ENCODE measurements at regions not wholly inside any gene's neighbourhood (a gene's known extent, or its start where the extent isn't known, plus 50 kb on each side); places are given as distances from the start of the nearest gene placed in this dataset.

DNA sequence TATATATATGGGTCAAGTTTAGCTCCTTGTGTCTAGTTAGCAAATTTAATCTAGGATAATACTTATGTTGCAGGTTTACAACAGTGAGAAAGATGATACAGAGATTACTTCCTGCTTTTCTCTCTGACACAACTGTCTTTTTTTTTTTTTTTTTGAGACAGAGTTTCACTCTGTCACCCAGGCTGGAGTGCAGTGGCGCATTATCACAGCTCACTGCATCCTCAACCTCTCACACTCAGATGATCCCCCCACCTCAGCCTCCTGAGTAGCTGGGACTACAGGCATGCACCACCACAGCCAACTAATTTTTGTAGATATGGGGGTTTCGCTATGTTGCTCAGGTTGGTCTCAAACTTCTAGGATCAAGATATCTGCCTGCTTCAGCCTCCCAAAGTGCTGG is 706.9 kb upstream of the SOX9 start:
- H3K36me3 ChIP-seq (ENCODE audit: insufficient read depth, low read length), result no peaks in the 10 kb centered on the region
- H3K4me2 ChIP-seq (ENCODE audit: low read depth, low read length, poor library complexity, severe bottlenecking), result no peak overlapping the region
- H4K20me1 ChIP-seq (ENCODE audit: insufficient read depth, low read length, poor library complexity, severe bottlenecking), result no peaks in the 10 kb centered on the region
- no peak overlapping the region for H2AFZ ChIP-seq (ENCODE audit: low read length)
- TF ChIP-seq, protein P1, sequence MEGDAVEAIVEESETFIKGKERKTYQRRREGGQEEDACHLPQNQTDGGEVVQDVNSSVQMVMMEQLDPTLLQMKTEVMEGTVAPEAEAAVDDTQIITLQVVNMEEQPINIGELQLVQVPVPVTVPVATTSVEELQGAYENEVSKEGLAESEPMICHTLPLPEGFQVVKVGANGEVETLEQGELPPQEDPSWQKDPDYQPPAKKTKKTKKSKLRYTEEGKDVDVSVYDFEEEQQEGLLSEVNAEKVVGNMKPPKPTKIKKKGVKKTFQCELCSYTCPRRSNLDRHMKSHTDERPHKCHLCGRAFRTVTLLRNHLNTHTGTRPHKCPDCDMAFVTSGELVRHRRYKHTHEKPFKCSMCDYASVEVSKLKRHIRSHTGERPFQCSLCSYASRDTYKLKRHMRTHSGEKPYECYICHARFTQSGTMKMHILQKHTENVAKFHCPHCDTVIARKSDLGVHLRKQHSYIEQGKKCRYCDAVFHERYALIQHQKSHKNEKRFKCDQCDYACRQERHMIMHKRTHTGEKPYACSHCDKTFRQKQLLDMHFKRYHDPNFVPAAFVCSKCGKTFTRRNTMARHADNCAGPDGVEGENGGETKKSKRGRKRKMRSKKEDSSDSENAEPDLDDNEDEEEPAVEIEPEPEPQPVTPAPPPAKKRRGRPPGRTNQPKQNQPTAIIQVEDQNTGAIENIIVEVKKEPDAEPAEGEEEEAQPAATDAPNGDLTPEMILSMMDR (conservative IDR thresholded peaks at IDR 0.05; ENCODE audit: low read length), result no peak
- no peak for TF ChIP-seq EZH2phosphoT487 (IDR thresholded peaks at IDR 0.05; ENCODE audit: borderline replicate concordance)
- no peaks in the 10 kb centered on the region for H3F3A ChIP-seq (ENCODE audit: low read depth)
- H3K4me1 ChIP-seq (ENCODE audit: insufficient read depth, low read length, poor library complexity, severe bottlenecking), result no peaks in the 10 kb centered on the region
- H3K4me3 ChIP-seq (ENCODE audit: low read length, poor library complexity, severe bottlenecking), result no peak overlapping the region
- no peaks in the 10 kb centered on the region for H3K79me2 ChIP-seq (ENCODE audit: insufficient read depth, low read length)
- H3K27me3 ChIP-seq (ENCODE audit: insufficient read depth, low read length, poor library complexity, severe bottlenecking), result no peaks in the 10 kb centered on the region
- H3K9me3 ChIP-seq (ENCODE audit: insufficient read depth, low read depth, low read length), result no peaks in the 10 kb centered on the region
- H3K9me2 ChIP-seq (replicated peaks; ENCODE audit: low read depth, low read length), result no peaks in the 10 kb centered on the region
- no peak overlapping the region for H3K9ac ChIP-seq (ENCODE audit: low read depth, low read length, poor library complexity, severe bottlenecking)

DNA sequence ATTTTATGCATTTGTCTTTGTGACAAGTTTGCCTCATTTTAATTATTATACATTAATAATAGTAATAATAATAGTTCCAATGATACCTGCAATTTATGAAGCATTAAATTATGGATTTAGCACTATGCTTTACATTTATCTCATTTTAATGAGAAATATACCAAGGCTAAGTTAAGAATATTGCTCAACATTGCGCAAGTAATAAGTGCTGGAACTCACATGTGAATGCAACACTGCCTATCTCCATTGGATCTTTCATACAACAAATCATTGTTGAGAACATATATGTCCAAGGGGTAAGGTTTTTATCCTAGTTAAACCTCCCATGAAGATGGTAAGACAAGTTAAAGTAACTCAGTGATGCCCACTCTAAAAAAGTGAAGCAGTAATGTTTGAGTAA is 703.7 kb upstream of the SOX9 start:
- Histone ChIP-seq H4K20me1 (ENCODE audit: insufficient read depth, low read length, poor library complexity, severe bottlenecking) (no peaks in the 10 kb centered on the region), H3K36me3 (ENCODE audit: insufficient read depth, low read length) (no peaks in the 10 kb centered on the region), H3K9me3 (ENCODE audit: insufficient read depth, low read depth, low read length) (no peaks in the 10 kb centered on the region), H3K4me1 (ENCODE audit: insufficient read depth, low read length, poor library complexity, severe bottlenecking) (no peaks in the 10 kb centered on the region), H3K4me3 (ENCODE audit: low read length, poor library complexity, severe bottlenecking) (no peak overlapping the region), H3F3A (ENCODE audit: low read depth) (no peaks in the 10 kb centered on the region), H3K9ac (ENCODE audit: low read depth, low read length, poor library complexity, severe bottlenecking) (no peak overlapping the region), H3K9me2 (replicated peaks; ENCODE audit: low read depth, low read length) (no peaks in the 10 kb centered on the region), H3K79me2 (ENCODE audit: insufficient read depth, low read length) (no peaks in the 10 kb centered on the region), H3K27me3 (ENCODE audit: insufficient read depth, low read length, poor library complexity, severe bottlenecking) (no peaks in the 10 kb centered on the region), H3K4me2 (ENCODE audit: low read depth, low read length, poor library complexity, severe bottlenecking) (no peak overlapping the region), H2AFZ (ENCODE audit: low read length) (no peak overlapping the region)
- TF ChIP-seq EZH2phosphoT487 (IDR thresholded peaks at IDR 0.05; ENCODE audit: borderline replicate concordance), result no peak
- TF ChIP-seq, protein P1 (conservative IDR thresholded peaks at IDR 0.05; ENCODE audit: low read length), result no peak

DNA sequence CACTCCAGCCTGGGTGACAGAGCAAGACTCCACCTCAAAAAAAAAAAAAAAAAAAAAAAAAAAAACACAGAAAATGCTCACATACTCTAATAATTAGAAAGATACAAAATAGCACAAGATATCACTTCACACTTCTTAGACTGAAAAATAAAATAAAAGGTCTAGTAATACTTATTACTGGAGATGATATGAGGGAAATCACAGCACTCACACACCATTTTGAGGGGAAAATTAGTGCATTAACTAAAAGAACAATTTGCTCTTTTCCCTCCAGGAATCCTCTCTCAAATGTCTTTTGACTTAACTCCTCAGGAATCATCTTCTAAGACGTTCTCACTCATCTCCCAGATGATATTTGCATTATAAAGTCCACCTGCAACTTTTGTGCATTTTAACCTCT is 697.9 kb upstream of the SOX9 start:
- TF ChIP-seq, protein P1 (conservative IDR thresholded peaks at IDR 0.05; ENCODE audit: low read length), result no peak
- TF ChIP-seq EZH2phosphoT487 (IDR thresholded peaks at IDR 0.05; ENCODE audit: borderline replicate concordance), result no peak
- H3K79me2 ChIP-seq (ENCODE audit: insufficient read depth, low read length), result no peaks in the 10 kb centered on the region

More for the DNA sequence above, 697.9 kb upstream of the SOX9 start:
- H3F3A ChIP-seq (ENCODE audit: low read depth), result no peaks in the 10 kb centered on the region
- H4K20me1 ChIP-seq (ENCODE audit: insufficient read depth, low read length, poor library complexity, severe bottlenecking), result no peaks in the 10 kb centered on the region
- no peak overlapping the region for H3K4me3 ChIP-seq (ENCODE audit: low read length, poor library complexity, severe bottlenecking)
- no peak overlapping the region for H3K4me2 ChIP-seq (ENCODE audit: low read depth, low read length, poor library complexity, severe bottlenecking)
- H3K27me3 ChIP-seq (ENCODE audit: insufficient read depth, low read length, poor library complexity, severe bottlenecking), result no peaks in the 10 kb centered on the region
- H3K4me1 ChIP-seq (ENCODE audit: insufficient read depth, low read length, poor library complexity, severe bottlenecking), result no peaks in the 10 kb centered on the region
- H2AFZ ChIP-seq (ENCODE audit: low read length), result no peak overlapping the region
- H3K9me3 ChIP-seq (ENCODE audit: insufficient read depth, low read depth, low read length), result no peaks in the 10 kb centered on the region
- no peak overlapping the region for H3K9ac ChIP-seq (ENCODE audit: low read depth, low read length, poor library complexity, severe bottlenecking)
- H3K36me3 ChIP-seq (ENCODE audit: insufficient read depth, low read length), result no peaks in the 10 kb centered on the region
- no peaks in the 10 kb centered on the region for H3K9me2 ChIP-seq (replicated peaks; ENCODE audit: low read depth, low read length)

All from Loucy (cell line).